D341Med (cell line): ENCODE measurements at regions not wholly inside any gene's neighbourhood (a gene's known extent, or its start where the extent isn't known, plus 50 kb on each side); places are given as distances from the start of the nearest gene placed in this dataset.
A peak's percentile ranks its signal among the peaks of the same experiment; 100 is the strongest.
"Not testable (repeated sequence)": the region's sequence is repeated elsewhere in the genome, so short reads cannot be mapped to it uniquely, and the experiment has no call there.

Experiments used
- DNase-seq: peaks from one replicate; pipeline ENCODE4 v3.0.0; 2012; ENCODE audit warnings: low spot score

DNA sequence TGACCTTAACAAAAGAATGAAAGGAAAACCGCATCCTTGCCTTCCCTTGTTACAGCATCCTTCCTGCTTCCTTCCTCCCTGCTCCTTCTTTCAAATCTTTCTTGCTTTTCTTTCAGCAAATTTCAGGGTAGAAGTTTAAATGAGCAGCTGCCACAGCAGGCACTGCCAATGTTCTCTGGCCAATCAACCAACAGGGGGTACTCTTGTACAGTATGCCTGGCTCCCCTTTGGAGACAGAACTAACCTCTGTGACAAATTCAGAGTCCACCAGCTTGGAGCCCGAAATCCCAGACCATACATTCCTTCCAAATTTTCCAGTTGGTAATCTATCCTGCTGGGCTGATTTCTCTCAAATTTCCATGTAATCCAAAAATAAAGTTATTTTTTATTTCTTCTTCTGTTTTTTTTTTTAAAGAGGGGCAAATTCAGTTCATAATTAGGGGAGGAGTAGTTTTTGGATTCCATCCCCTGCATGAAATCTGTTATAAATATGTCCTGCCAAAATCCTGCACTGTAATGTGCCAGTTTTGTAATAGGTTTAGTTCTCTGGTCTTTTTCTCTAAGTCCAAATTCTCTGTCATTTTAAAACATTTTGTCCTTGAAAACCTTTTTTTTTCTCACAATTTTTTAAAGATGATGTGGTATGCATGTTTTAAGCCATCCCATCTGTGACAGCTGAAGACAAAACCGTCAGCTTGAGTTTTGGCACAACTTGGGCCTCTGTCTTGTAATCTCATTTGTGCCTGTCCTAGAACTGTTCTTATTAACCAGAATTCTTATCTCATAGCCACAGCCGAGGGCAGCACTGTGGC is 610.0 kb upstream of the LMO3 start:
- DNase-seq, result no peak

DNA sequence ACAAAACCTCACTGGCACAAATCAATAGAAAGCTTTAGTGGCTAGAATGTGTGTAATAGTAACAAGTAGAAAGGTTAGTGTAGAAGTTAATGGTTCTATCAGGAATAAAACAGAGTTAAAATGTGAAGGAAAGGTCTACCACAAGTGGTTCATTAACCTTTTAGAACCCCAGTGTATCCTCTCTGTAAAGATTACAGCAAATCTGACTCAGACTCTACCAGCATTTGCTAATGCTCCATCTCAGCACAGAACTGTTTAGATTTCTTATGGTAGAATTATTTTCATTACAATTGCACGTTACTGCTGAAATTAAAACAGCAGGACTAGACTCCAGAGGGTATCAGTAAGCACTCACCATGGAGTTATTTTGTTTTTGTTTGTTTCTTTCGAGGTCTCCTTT is 609.0 kb upstream of the LMO3 start:
- no peak for DNase-seq

DNA sequence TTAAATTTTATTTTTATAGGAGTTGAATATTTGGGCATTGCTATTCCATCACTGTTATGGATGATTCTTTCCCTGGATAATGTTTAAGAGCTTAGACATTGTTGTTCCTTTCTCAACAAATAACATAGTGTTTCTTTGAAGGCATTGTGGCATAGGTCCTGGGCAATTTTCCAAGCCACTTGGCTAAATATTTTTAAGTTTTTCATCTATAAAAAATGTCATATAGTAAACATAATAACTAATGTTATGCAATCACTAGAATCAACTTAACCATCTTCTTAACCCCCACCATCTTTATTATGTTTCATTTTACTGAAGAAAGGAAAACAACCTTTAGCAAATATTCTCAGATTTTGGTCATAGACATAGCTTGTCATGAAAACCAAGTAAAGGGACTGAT is 600.6 kb upstream of the LMO3 start:
- DNase-seq, result no peak

GRCh38 chr12:17204289-17205054 is 598.5 kb upstream of the LMO3 start:
- no peak for DNase-seq

DNA sequence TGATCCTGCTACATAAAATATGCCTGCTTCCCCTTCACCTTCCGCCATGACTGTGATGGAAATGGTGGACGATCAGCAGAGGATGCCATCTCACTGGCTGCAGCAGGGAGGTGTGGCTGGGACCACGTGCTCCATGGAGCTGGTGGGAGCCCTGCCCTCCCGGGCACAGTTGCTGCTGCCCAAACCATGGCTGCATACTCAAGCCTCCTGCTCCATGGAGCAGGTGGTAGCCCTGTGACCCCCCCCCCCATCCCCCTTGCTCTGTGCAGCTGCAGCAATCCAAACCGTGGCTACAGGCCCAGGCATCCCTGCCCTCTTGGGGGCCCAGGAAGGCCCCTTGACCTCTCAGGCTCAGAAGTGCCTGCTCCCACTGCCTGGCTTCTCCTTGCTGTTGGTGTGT is 597.5 kb upstream of the LMO3 start:
- no peak for DNase-seq

DNA sequence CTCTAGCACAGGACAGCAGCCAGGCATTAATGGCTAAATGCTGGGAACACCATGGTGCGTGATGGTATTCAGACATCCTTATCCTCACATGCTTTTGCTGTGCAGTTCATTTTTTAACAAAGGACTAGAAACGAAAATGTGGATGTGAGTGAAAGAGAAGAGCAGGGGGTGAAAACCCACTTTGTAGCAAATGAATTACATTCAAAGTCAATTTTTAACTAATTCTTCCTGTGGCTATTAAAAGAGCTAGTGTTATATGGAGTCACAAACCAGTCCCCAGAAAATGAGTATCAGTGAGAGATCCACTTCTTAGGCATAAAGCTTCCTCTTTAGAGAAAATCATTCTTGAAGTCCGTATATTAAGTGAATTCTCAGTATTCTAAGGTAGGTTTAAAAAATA is 592.0 kb upstream of the LMO3 start:
- no peak for DNase-seq

DNA sequence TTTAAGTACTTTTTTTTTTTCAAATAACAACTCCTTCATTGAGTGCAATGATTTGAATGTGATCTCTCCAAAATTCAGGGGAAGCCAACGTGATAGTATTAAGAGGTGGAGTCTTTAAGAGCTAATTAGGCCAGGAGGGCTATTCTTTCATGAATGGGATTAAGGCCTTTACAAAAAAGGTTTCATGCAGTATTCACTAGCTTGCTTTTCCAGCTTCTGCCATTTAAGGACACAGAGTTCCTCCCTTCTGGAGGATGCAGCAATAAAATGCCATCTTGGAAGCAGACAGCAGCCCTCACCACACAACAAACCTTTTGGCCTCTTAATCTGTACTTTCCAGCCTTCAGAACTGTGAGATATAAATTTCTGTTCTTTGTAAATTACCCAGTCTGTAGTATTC is 586.8 kb upstream of the LMO3 start:
- DNase-seq, result no peak

- no peak for DNase-seq
Measured at GRCh38 chr12:17169726-17170471, 563.9 kb upstream of the LMO3 start.

DNA sequence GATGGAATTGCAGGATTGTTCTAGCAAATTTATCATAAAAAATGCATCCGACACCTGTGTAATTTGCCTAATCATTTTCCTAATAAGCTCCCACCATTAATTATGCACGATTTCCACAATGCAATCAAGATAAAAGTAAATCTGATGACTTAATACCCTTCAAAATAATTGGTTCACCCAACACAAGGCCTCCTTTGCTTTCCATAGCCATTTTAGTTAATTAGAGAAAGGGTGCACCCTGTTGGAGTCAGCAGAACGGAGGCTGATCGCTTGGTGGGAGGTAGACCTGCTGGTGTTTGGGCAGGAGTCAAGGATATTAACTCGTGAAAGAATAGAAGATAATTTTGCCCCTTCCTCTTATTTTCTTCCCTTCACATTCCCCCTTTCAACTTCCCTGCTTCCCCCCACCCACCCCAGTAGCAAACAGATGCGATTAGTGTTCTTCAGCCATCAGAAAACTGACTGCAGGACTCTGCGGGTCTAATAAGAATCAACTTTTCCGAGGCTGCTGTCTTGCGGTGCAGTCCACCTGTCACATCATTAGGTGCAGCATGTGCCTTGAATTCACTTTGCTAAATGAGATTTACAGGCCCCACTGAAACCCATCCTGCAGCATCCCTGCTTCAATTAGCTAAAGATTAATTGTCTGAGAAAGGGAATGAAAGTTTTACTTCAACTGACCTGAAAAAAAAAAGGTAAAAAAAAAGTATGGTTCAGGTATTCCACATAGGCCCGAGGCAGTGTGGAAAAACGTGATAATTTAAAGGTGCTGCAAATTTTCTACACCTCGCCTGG is 553.7 kb upstream of the LMO3 start:
- DNase-seq, result peak; percentile 58

DNA sequence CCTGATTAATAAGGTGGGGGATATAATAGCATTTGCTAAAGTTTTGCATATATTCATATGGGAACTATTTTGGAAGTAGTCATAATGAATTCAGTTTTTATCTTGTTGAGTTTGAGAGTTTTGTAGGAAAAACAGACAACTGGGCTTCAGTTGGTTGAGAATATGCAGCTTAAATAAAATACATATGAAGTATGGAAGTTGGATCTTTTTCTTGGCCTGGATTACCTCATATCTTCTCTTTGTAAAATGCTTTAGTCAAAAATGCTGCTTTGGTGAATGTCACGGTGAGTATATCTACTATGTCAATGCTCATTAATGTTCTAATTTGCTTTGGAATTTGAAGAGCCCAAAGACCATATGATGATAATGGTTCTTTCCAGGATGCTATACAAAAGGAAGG is 552.2 kb upstream of the LMO3 start:
- DNase-seq, result no peak

- no peak for DNase-seq
Measured at GRCh38 chr12:17151917-17152316, 546.0 kb upstream of the LMO3 start.

DNA sequence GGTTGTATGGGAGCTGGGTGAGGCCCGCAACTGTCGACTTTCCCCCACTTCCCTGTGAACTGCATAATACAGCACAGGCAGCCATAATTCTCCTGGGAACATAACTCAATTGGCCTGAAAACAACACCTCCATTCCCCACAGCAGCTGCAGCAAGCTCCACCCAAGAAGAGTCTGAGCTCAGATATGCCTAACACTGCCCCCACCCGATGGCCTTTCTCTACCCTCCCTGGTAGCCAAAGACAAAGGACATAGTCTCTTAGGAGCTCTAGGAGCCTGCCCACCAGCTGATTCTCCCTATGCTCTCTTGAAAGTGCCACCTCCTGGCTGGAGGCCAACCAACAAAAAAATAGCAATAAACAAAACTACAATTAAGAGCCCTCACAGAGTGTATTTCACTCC is 542.7 kb upstream of the LMO3 start:
- DNase-seq, result no peak

DNA sequence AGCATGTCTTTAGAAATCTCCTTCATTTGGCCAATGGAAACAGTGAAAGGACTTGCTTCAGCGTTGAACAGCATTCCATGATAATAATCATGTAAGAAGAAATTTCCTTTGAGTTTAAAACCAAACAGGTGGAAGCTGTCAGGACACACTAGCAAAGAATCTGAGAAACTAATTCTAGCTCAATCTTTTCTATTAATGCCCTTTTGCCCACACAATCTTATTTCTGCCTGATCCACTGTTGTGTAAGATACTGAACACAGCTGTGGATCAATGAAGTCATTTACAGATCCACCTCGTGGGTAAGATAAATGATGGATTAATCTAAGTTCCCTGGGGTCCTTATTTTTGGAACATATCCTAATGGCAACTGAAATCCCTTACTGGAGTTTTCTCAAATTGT is 536.9 kb upstream of the LMO3 start:
- DNase-seq, result no peak

GRCh38 chr12:17139931-17140330 is 534.0 kb upstream of the LMO3 start:
- DNase-seq, result no peak

GRCh38 chr12:17137396-17137795 is 531.4 kb upstream of the LMO3 start:
- DNase-seq, result no peak

- no peak for DNase-seq
Measured at GRCh38 chr12:17134315-17134714, 528.4 kb upstream of the LMO3 start.

- DNase-seq, result no peak
Measured at GRCh38 chr12:17132336-17132735, 526.4 kb upstream of the LMO3 start.

DNA sequence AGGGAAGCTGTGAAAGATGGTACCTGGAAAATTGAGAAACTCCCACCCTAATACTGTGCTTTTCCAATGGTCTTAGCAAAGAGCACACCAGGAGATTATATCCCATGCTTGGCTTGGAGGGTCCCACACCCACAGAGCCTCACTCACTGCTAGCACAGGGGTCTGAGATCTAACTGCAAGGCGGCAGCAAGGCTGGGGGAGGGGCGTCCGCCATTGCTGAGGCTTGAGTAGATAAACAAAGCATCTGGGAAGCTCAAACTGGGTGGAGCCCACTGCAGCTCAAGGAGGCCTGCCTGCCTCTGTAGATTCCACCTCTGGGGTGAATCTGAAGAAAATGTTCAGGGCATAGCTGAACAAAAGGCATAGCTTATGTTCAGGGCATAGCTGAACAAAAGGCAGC is 510.6 kb upstream of the LMO3 start:
- not testable (repeated sequence) for DNase-seq

DNA sequence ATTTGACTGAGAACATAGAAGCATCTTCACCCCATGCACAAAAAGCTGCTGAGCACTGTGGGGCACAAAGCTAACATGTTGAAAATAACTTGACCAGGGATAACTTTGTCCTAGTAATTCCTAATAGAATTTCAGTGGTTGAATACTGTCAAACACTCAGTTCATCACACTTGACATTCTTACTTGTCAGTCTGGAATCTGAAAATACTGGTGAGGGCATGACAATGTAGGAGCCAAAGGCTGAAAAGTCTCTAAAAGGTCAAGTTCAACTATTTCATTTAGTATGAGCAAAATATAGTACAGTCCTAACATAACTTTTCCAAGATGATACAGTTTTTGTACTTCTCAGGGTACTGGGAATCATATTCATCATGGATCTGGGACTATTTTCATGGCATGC is 504.4 kb upstream of the LMO3 start:
- no peak for DNase-seq

DNA sequence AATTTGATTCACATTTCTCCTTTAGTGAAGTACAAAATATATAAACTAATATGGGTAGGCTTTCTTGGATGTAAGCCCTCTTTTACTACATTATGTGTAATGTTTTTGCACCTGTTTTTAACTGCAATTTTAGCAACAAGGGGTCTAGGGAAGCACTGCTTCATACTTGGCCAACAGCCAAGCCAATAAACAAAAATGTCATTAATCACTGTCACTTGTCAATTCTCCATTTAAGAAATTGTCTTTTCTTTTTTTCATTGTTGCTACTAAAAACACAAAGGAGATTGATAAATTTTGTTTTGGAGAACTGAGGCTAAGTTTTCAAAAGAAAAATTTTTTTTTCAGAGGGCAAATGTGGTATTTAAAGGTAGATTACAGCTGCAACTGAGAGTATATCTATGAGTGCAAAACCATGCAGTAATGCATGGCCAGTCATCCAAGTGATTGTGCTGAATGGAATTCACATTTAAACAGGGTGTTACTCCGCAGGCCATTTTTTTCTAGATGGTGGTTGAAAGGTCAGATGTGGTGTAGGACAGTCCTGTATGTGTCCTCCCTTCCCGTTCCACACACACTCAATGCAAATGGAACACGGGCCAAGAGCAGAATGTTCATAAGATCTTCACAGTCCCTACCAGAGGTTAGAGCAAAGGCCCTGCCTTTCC is 503.0 kb upstream of the LMO3 start:
- peak; percentile 12 for DNase-seq

DNA sequence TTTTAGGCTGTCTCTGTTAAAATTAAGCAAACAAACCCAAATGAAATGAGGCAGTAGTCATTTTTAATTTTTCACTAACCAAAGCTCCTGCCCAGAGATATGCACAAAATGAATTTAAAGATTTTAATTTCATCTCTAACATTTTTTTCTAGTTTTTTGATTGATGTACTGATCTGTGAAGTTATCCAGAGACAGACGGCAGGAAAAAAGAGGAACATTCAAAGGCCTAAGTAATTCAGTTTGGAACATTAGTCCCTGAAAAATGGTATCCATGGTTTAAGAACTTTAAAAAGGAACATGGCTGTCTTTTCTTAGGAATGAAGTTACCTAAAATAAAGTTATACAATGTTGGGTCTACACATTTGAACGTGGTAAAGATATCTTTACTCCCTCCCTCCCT is 498.8 kb upstream of the LMO3 start:
- DNase-seq, result no peak

DNA sequence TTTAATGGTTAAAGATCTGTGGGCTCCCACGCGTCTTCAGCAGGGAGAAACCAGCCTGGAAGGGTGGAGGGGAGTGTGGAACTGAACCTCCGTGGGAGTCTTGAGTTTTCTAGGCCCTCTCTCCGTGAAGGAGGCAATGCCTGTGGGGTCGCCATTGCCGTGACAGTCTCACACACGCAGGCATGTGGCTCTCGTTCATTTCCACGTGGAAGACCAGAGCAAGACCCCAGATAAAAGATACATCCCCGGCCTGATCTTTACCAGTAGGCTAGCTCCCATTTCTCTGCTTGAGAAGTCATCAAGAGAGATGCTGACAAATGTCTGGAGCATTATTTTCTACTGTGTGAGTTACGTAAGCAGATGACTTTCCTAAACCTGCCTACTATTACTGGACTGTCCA is 491.7 kb upstream of the LMO3 start:
- DNase-seq, result no peak
